GM21723 (cell line): ENCODE measurements at regions not wholly inside any gene's neighbourhood (a gene's known extent, or its start where the extent isn't known, plus 50 kb on each side); places are given as distances from the start of the nearest gene placed in this dataset.

Source experiments
- ATAC-seq: cut with Tn5 transposase; IDR thresholded peaks from one replicate; pipeline ENCODE4 v1.9.1; 2021; ENCODE audit warnings: mild to moderate bottlenecking, moderate library complexity; ENCODE audit not compliant: unreplicated experiment

- no peak for ATAC-seq
Observed at GRCh38 chr2:831622-832021, 119.0 kb upstream of the SNTG2 start.

DNA sequence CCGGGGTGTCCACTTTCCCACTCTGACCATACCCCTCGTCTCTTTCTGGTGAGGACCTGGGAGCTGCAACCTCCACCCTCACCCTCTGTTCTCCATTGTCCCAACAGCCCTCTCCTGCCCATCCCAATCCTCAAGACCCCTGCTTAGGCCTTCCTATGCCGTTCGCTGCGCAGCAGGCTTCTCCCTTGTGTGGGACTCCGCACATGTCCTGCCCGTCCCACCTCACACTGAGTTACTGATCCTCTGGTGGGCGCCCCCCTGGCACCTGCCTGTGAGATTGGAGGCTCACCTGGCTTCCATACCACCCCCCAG, 119.5 kb upstream of the SNTG2 start:
- ATAC-seq = no peak

- ATAC-seq = no peak
Observed at GRCh38 chr2:830419-831224, 120.0 kb upstream of the SNTG2 start.

DNA sequence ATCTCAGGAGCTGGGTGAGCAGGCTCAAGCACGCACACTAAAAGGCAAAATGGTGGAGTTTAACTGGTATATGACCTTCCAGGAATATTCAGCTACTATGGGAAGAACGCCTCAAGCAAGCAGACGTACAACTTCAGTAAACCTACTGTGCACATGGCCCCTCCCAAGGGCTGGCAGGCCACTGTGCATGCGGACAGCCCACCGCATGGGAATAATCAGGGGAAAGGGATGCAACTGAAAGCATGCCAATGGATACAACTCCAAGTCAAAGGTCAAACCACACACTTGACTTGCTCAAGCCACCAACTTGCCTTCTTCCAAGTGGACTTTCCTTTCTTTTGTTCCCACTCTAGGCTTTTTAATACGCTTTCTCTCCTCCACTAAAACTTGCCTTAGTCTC, 121.6 kb upstream of the SNTG2 start:
- no peak for ATAC-seq

DNA sequence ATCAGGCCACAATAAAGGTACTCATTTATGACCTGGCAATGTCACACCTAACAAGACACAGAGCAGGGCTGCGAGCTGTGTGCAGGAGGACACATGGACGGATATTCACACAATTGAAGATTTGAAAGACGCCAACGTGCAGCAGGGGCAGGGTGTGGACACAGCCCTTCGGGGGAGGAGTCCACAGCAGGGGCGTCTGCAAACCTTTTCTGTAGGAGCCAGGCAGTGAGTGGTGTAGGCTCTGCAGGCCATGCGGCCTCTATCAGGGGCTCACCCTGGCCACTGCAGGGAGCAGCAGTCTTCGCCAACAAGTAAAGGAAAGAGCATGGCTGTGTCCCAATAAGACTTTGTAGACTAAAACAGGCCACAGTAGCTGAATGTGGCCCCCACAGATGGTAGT, 125.7 kb upstream of the SNTG2 start:
- no peak for ATAC-seq

- ATAC-seq = no peak
Observed at GRCh38 chr2:824524-824923, 126.1 kb upstream of the SNTG2 start.

GRCh38 chr2:821546-821945, 129.1 kb upstream of the SNTG2 start:
- ATAC-seq = no peak

- ATAC-seq = no peak
Observed at GRCh38 chr2:819601-820000, 131.0 kb upstream of the SNTG2 start.

- ATAC-seq = no peak
Observed at GRCh38 chr2:819121-819520, 131.5 kb upstream of the SNTG2 start.

DNA sequence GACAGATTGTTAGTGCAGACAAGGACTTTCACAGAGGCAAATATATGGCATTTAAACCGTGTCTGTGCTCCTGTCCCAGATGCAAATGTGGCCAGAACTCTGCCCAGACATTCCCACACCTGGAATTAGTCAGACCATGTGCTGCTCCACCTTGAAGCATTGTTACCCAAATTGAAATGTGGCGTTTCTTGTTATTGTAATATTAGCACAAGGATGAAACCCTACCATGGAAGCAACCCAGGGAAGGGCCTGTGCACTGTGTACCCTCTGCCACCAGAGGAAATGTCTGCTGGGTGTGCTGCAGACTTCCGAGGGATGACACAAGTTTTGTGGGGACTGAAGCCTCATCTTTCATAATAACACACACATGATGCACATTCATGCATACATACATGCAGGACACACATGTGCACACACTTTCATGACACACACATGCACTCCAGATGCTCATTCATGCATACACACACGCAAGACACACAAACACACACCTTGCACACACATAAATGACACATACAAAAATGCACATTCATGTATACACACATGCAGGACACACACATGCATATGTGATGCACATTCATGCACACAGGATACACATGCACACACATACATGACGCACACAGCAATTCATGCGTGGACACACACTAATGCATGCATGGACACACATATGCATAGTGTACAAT, 133.2 kb upstream of the SNTG2 start:
- no peak for ATAC-seq

GRCh38 chr2:816278-816677, 134.4 kb upstream of the SNTG2 start:
- ATAC-seq = no peak

- ATAC-seq = no peak
Observed at GRCh38 chr2:810397-810796, 133.2 kb upstream of the TMEM18 start.

DNA sequence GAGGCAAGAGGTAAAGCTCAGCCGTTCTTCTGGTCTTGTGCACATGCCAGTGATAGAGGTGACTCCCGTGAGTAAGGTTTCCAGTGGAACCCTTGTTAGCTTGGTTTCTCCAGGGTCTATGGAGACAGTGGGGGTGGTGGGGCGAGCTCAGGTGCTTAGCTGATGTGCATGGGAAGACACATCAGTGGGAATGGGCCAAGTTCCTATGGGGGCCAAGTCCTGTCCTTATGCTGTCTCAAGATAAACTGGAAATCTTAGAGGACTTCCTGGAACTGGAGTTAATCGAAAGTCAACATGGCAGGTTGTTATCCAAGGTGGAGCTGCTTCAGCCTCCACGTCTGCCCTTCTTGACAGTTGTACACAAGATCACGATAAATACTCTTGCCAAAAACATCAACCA, 130.1 kb upstream of the TMEM18 start:
- no peak for ATAC-seq

DNA sequence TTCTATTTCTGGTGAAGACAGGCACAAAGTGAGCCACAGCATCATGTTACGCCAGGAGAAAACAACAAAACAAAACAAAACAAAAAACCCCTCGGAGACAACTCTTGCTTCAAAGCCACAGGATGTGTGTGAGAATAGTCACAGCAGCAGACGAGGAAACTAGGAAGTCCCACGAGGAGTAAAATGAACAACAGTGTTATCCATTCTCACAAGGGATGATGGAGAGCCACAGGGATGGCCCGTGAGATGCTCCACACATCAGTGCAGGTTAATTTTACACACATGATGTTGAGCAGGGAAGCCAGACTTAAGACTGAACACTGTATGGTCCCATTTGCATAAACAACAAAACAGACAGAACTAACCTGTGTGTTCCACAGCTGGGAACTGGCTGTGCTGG, 128.5 kb upstream of the TMEM18 start:
- no peak for ATAC-seq

DNA sequence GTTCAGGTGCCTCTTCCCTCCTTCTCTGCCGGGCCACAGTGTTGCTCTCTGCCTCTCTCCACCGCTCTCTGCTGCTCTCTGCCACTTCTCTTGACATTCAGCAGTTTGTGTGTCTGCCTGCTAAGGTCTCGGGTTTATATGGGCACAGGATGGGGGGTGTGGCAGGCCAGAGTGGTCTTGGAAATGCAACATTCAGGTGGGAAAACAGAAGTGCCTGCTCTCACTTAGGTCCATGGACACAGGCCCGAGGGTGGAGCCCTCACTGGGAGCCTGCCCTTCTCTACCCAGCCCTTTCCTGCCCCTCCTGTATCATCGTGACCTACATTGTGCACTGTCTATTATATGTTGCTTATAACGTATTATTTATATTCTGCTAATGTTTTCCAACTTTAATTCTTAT, 120.8 kb upstream of the TMEM18 start:
- ATAC-seq = no peak

- no peak for ATAC-seq
Observed at GRCh38 chr2:797556-797955, 120.3 kb upstream of the TMEM18 start.

- no peak for ATAC-seq
Observed at GRCh38 chr2:796141-796985, 119.2 kb upstream of the TMEM18 start.

DNA sequence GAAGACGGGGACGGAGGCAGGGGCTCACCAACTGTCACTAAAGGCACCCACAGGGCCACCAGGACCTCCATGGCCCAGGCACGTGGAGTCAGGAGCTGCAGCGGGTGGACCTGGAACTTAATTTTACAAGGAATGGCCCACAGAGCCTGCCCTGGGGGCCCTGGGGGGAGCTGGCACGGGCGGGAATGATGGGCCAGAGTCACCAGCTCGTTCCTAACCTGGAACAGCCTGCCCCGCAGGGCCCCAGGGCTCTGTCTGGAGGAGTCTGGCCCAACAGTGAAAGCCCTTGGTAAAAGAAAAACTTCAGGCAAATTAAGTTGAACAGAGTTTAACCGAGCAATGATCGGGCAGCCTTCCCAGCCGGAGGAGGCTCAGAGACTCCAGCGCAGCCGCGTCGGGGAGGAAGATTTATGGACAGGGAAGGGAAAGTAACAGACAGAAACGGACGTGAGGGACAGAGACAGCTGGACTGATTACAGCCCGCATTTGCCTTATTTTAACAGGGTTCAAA, 118.4 kb upstream of the TMEM18 start:
- ATAC-seq = no peak

DNA sequence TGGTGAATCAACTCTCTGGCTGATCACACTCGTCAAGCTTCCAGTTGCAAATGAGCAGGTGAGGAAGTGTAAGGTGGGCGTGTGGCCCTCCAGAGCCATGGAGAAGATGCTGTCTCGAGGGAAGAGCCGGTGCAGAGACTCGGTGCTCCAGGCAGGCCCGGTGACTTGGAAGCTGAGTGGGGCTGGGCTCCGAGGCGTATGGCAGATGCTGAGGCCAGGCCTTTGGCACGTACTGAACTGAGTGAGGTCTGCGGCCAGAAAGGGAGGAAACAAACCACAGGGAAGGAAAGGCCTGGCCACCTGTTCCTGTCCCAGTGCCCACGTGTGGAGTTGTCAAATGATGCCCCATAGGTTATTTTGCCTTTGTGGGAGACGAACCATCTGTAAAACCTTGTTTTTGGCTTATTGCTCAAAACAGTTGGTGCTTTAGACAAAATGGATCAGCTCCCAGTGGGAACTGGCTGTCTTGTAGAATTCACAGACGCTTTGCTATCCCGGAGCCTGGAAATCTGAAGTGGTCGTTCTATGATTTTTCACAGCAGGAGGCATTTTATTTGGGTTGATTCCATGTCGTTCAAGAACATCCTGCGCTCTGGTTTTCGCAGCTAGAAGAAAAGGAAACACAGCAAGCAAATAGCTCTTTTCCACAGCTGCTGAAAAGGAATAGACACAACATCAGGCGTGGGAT, 117.5 kb upstream of the TMEM18 start:
- no peak for ATAC-seq

GRCh38 chr2:793236-793635, 116.0 kb upstream of the TMEM18 start:
- no peak for ATAC-seq

GRCh38 chr2:792687-793086, 115.5 kb upstream of the TMEM18 start:
- ATAC-seq = no peak
